MM.1S (cell line): ENCODE measurements at regions not wholly inside any gene's neighbourhood (a gene's known extent, or its start where the extent isn't known, plus 50 kb on each side); places are given as distances from the start of the nearest gene placed in this dataset.
A peak's percentile ranks its signal among the peaks of the same experiment; 100 is the strongest.

Experiments used
- DNase-seq: peaks from one replicate; pipeline ENCODE4 v3.0.0-alpha.2; 2015
- H2AFZ ChIP-seq: fragments of 300-600 bp; sonication (generic); 2 replicates; pipeline ENCODE4 v1.6.0; 2016; ENCODE audit warnings: antibody characterized with exemption, low read length
- H3F3A ChIP-seq: fragments of 300-600 bp; sonication (generic); 2 replicates; pipeline ENCODE4 v1.6.1; 2016; ENCODE audit warnings: mild to moderate bottlenecking, antibody characterized with exemption, low read length, moderate library complexity, mixed read lengths; ENCODE audit not compliant: insufficient read depth
- H3K27ac ChIP-seq: fragments of 300-600 bp; sonication (generic); 2 replicates; pipeline ENCODE4 v1.5.1; 2016; ENCODE audit warnings: mild to moderate bottlenecking, low read length
- H3K27me3 ChIP-seq: fragments of 300-600 bp; sonication (generic); replicated peaks from 2 replicates; pipeline ENCODE4 v1.6.0; 2016; ENCODE audit warnings: low read length; ENCODE audit not compliant: insufficient read depth
- H3K36me3 ChIP-seq: fragments of 300-600 bp; sonication (generic); replicated peaks from 2 replicates; pipeline ENCODE4 v1.6.1; 2016; ENCODE audit warnings: mild to moderate bottlenecking, low read length, mixed read lengths; ENCODE audit not compliant: insufficient read depth
- H3K4me1 ChIP-seq: fragments of 300-600 bp; sonication (generic); 2 replicates; pipeline ENCODE4 v1.6.1; 2016; ENCODE audit warnings: low read length, mixed read lengths
- H3K4me2 ChIP-seq: fragments of 300-600 bp; sonication (generic); 2 replicates; pipeline ENCODE4 v1.6.0; 2016; ENCODE audit warnings: low read depth, low read length
- H3K4me3 ChIP-seq: fragments of 300-600 bp; sonication (generic); 2 replicates; pipeline ENCODE4 v1.5.1; 2016; ENCODE audit warnings: low read length, mixed read lengths
- H3K79me2 ChIP-seq: fragments of 300-600 bp; sonication (generic); 2 replicates; pipeline ENCODE4 v1.6.1; 2016; ENCODE audit warnings: mixed run types, low read length, mixed read lengths
- H3K9ac ChIP-seq: fragments of 300-600 bp; sonication (generic); 2 replicates; pipeline ENCODE4 v1.6.1; 2016; ENCODE audit warnings: low read length, mixed read lengths
- H3K9me2 ChIP-seq: fragments of 300-600 bp; sonication (generic); replicated peaks from 2 replicates; pipeline ENCODE4 v1.6.1; 2016; ENCODE audit warnings: mild to moderate bottlenecking, low read length, mixed read lengths; ENCODE audit not compliant: insufficient read depth
- H3K9me3 ChIP-seq: fragments of 300-600 bp; sonication (generic); replicated peaks from 2 replicates; pipeline ENCODE4 v1.6.1; 2016; ENCODE audit warnings: mild to moderate bottlenecking, low read length, mixed read lengths; ENCODE audit not compliant: insufficient read depth
- H4K20me1 ChIP-seq: fragments of 300-600 bp; sonication (generic); 2 replicates; pipeline ENCODE4 v1.6.1; 2016; ENCODE audit warnings: mild to moderate bottlenecking, low read length, moderate library complexity, mixed read lengths; ENCODE audit not compliant: insufficient read depth
- EZH2 ChIP-seq: fragments of 300-600 bp; sonication (generic); optimal IDR thresholded peaks from 2 replicates; pipeline ENCODE3; 2017; ENCODE audit warnings: low read depth, mild to moderate bottlenecking, antibody characterized with exemption, low read length, mixed read lengths
- EZH2phosphoT487 ChIP-seq: fragments of 300-600 bp; sonication (generic); IDR thresholded peaks from 2 replicates; pipeline ENCODE4 v1.6.1; 2018; ENCODE audit warnings: antibody characterized with exemption, low read length
- TF ChIP-seq, protein P1 (sequence below): fragments of 300-600 bp; sonication (generic); IDR thresholded peaks from 2 replicates; pipeline ENCODE4 v1.5.1; 2016; ENCODE audit warnings: antibody characterized with exemption, low read length, mixed read lengths

DNA sequence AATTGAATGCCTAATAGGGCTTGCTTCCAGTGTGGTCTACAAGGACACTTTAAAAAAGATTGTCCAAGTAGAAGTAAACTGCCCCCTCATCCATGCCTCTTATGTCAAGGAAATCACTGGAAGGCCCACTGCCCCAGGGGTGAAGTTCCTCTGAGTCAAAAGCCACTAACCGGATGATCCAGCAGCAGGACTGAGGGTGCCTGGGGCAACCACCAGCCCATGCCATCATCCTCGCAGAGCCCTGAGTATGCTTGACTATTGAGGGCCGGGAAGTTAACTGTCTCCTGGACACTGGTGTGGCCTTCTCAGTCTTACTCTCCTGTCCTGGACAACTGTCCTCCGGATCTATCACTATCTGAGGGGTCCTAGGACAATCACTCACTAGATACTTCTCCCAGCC lies 411.5 kb downstream of the TENT5A start:
- H3K4me3 ChIP-seq, result no peak overlapping the region
- no peaks in the 10 kb centered on the region for H3F3A ChIP-seq
- H2AFZ ChIP-seq, result no peak overlapping the region
- no peaks in the 10 kb centered on the region for H3K4me1 ChIP-seq
- H3K27me3 ChIP-seq, result no peaks in the 10 kb centered on the region
- no peak overlapping the region for H3K9ac ChIP-seq
- H3K9me3 ChIP-seq, result no peaks in the 10 kb centered on the region
- no peaks in the 10 kb centered on the region for H3K79me2 ChIP-seq
- TF ChIP-seq, protein P1, sequence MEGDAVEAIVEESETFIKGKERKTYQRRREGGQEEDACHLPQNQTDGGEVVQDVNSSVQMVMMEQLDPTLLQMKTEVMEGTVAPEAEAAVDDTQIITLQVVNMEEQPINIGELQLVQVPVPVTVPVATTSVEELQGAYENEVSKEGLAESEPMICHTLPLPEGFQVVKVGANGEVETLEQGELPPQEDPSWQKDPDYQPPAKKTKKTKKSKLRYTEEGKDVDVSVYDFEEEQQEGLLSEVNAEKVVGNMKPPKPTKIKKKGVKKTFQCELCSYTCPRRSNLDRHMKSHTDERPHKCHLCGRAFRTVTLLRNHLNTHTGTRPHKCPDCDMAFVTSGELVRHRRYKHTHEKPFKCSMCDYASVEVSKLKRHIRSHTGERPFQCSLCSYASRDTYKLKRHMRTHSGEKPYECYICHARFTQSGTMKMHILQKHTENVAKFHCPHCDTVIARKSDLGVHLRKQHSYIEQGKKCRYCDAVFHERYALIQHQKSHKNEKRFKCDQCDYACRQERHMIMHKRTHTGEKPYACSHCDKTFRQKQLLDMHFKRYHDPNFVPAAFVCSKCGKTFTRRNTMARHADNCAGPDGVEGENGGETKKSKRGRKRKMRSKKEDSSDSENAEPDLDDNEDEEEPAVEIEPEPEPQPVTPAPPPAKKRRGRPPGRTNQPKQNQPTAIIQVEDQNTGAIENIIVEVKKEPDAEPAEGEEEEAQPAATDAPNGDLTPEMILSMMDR, result no peak
- TF ChIP-seq EZH2phosphoT487 (no peak), EZH2 (no peak)
- H4K20me1 ChIP-seq, result no peaks in the 10 kb centered on the region
- H3K36me3 ChIP-seq, result no peaks in the 10 kb centered on the region
- H3K9me2 ChIP-seq, result no peaks in the 10 kb centered on the region
- DNase-seq, result no peak
- H3K4me2 ChIP-seq, result no peak overlapping the region
- no peak overlapping the region for H3K27ac ChIP-seq

DNA sequence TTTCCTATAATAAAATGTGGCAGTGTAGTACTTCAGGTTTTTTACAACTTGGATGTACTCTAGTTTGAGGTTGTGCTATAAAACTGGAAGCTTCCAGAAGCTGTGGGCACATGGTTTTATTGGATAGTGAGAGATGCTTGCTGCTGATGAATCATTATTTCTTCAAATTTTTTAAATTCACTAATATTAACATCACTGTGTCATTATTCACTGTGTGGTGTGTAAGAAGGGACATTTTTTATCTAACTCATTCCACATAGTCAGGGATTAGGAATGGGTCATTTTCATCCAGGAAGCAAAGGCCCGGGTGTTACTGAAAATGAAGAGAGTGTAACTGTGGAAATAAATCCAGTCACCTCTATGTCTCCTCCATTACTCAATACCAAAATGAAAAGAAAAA lies 421.0 kb downstream of the TENT5A start:
- DNase-seq, result no peak
- H3K27me3 ChIP-seq, result no peaks in the 10 kb centered on the region
- TF ChIP-seq, protein P1, result no peak
- TF ChIP-seq EZH2, result no peak
- TF ChIP-seq EZH2phosphoT487, result no peak
- no peaks in the 10 kb centered on the region for H3K36me3 ChIP-seq
- no peak overlapping the region for H3K9ac ChIP-seq
- H3K4me1 ChIP-seq, result no peaks in the 10 kb centered on the region
- H3F3A ChIP-seq, result no peaks in the 10 kb centered on the region
- no peaks in the 10 kb centered on the region for H3K79me2 ChIP-seq
- no peak overlapping the region for H3K27ac ChIP-seq
- H3K9me3 ChIP-seq, result no peaks in the 10 kb centered on the region
- H2AFZ ChIP-seq, result 0 out of 2 replicates have a peak overlapping the region, but pooled peaks have one; percentile 15
- H3K4me2 ChIP-seq, result 0 out of 2 replicates have a peak overlapping the region, but pooled peaks have one; percentile 14
- no peaks in the 10 kb centered on the region for H4K20me1 ChIP-seq
- H3K4me3 ChIP-seq, result no peak overlapping the region
- H3K9me2 ChIP-seq, result no peaks in the 10 kb centered on the region

DNA sequence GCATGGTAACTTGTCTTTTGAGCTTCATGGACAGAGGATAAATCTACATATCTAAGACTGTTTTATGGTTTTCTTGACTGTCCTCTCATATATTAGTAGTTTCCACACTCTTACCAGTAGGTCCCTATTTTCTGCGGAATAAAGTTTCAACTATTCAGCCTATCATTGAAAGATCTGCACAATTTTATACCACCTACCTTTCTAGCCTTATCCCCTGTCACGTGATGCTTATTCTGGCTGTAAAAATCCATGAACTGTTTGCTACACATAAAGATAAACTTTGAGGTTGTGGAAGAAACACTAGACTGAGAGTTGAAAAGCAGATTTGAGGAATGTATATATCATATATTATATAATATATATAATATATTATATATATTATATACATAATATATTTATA lies 423.8 kb downstream of the TENT5A start:
- no peak overlapping the region for H2AFZ ChIP-seq
- no peaks in the 10 kb centered on the region for H3K9me2 ChIP-seq
- H3K79me2 ChIP-seq, result no peaks in the 10 kb centered on the region
- H3K4me2 ChIP-seq, result no peak overlapping the region
- no peak overlapping the region for H3K9ac ChIP-seq
- H3K27me3 ChIP-seq, result no peaks in the 10 kb centered on the region
- no peak overlapping the region for H3K4me3 ChIP-seq
- TF ChIP-seq EZH2 (no peak), EZH2phosphoT487 (no peak)
- TF ChIP-seq, protein P1, result no peak
- H3K9me3 ChIP-seq, result no peaks in the 10 kb centered on the region
- DNase-seq, result no peak
- H3K4me1 ChIP-seq, result no peaks in the 10 kb centered on the region
- H3K36me3 ChIP-seq, result no peaks in the 10 kb centered on the region
- H4K20me1 ChIP-seq, result no peaks in the 10 kb centered on the region
- H3F3A ChIP-seq, result no peaks in the 10 kb centered on the region
- H3K27ac ChIP-seq, result no peak overlapping the region
